ENCODE measurements at regions not wholly inside any gene's neighbourhood (a gene's known extent, or its start where the extent isn't known, plus 50 kb on each side); places are given as distances from the start of the nearest gene placed in this dataset.

DNA sequence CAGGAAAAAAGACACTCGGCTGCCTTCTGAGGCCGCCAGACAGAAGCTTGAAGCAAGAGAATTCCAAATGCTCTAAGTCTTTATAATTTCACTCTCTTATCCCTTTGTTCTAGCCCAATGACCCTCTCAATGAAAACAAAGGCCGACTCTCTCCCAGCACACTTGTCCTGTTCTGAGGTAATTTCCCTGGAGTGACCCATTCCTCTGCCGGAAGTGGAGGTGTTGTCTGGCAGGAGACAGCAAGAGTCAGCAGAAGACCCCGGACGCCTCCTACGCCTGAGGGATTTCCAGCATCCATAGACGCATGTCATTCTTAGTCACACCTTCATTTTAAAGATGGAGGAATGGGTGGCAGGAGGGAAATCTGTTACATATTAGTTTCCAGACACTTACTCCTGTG, 110.3 kb downstream of the SOD2 start:
- TF ChIP-seq, protein P1, sequence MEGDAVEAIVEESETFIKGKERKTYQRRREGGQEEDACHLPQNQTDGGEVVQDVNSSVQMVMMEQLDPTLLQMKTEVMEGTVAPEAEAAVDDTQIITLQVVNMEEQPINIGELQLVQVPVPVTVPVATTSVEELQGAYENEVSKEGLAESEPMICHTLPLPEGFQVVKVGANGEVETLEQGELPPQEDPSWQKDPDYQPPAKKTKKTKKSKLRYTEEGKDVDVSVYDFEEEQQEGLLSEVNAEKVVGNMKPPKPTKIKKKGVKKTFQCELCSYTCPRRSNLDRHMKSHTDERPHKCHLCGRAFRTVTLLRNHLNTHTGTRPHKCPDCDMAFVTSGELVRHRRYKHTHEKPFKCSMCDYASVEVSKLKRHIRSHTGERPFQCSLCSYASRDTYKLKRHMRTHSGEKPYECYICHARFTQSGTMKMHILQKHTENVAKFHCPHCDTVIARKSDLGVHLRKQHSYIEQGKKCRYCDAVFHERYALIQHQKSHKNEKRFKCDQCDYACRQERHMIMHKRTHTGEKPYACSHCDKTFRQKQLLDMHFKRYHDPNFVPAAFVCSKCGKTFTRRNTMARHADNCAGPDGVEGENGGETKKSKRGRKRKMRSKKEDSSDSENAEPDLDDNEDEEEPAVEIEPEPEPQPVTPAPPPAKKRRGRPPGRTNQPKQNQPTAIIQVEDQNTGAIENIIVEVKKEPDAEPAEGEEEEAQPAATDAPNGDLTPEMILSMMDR (IDR thresholded peaks at IDR 0.05), result no peak
- no peak for TF ChIP-seq POLR2A (IDR thresholded peaks at IDR 0.05)
